BE2C (cell line): ENCODE measurements at regions not wholly inside any gene's neighbourhood (a gene's known extent, or its start where the extent isn't known, plus 50 kb on each side); places are given as distances from the start of the nearest gene placed in this dataset.
A peak's percentile ranks its signal among the peaks of the same experiment; 100 is the strongest.
"Not testable (repeated sequence)": the region's sequence is repeated elsewhere in the genome, so short reads cannot be mapped to it uniquely, and the experiment has no call there.

Source experiments
- DNase-seq: peaks from one replicate; pipeline ENCODE4 v3.0.0-alpha.2; 2020
- H3K27me3 ChIP-seq: fragments of 250-450 bp; sonication (Bioruptor Pico); 2 replicates; pipeline ENCODE4 v1.5.1; 2020; ENCODE audit warnings: mild to moderate bottlenecking
- H3K36me3 ChIP-seq: fragments of 250-450 bp; sonication (Bioruptor Pico); 2 replicates; pipeline ENCODE4 v1.5.1; 2020; ENCODE audit warnings: mild to moderate bottlenecking
- H3K4me1 ChIP-seq: fragments of 250-450 bp; sonication (Bioruptor Pico); 2 replicates; pipeline ENCODE4 v1.5.1; 2020
- H3K4me3 ChIP-seq: 2 replicates; pipeline ENCODE4 v1.5.1; 2011; ENCODE audit warnings: low read depth, low read length
- H3K9me3 ChIP-seq: fragments of 250-450 bp; sonication (Bioruptor Pico); 2 replicates; pipeline ENCODE4 v1.5.1; 2020
- CTCF ChIP-seq: IDR thresholded peaks from 2 replicates; pipeline ENCODE4 v1.5.1; 2012; ENCODE audit warnings: mild to moderate bottlenecking, low read depth, low read length

GRCh38 chr22:23485490-23485889, 94.6 kb downstream of the IGLL1 start:
- Histone ChIP-seq H3K4me1 (0 out of 2 replicates have a peak, but pooled peaks cover 3% of the 10 kb centered on the region), H3K36me3 (no peaks in the 10 kb centered on the region)
- DNase-seq = no peak

GRCh38 chr22:23484651-23485050, 95.4 kb downstream of the IGLL1 start:
- no peak for TF ChIP-seq CTCF

More at GRCh38 chr22:23485490-23485889, 94.6 kb downstream of the IGLL1 start:
- H3K27me3 ChIP-seq = no peaks in the 10 kb centered on the region
- H3K4me3 ChIP-seq = no peak overlapping the region
- H3K9me3 ChIP-seq = no peaks in the 10 kb centered on the region
- no peak for TF ChIP-seq CTCF

DNA sequence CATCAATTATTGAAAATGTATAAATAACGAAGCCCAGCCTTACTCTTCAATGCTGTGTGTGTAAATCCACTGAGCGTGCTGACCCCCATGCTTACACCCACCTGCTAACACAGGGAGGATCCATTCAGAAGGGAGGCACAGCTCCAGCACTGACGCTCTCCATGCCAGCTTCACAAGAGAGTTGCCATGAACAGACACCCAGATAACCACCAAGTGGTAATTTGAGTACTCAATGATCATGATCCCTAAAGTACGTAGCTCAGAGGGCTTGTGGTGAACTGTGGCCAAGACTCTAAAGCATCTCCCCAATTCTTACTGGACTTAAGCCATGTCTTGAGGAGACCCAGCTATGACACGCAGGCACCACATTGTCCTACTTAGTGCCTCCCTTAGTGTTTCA, 98.7 kb downstream of the IGLL1 start:
- Histone ChIP-seq H3K4me1 (peaks cover 14% of the 10 kb centered on the region), H3K4me3 (no peak overlapping the region), H3K27me3 (no peaks in the 10 kb centered on the region), H3K36me3 (no peaks in the 10 kb centered on the region), H3K9me3 (no peaks in the 10 kb centered on the region)
- TF ChIP-seq CTCF = no peak
- DNase-seq = no peak

More at GRCh38 chr22:23484651-23485050, 95.4 kb downstream of the IGLL1 start:
- Histone ChIP-seq H3K27me3 (no peaks in the 10 kb centered on the region), H3K4me1 (0 out of 2 replicates have a peak, but pooled peaks cover 3% of the 10 kb centered on the region), H3K36me3 (no peaks in the 10 kb centered on the region), H3K9me3 (no peaks in the 10 kb centered on the region), H3K4me3 (no peak overlapping the region)
- DNase-seq = no peak

DNA sequence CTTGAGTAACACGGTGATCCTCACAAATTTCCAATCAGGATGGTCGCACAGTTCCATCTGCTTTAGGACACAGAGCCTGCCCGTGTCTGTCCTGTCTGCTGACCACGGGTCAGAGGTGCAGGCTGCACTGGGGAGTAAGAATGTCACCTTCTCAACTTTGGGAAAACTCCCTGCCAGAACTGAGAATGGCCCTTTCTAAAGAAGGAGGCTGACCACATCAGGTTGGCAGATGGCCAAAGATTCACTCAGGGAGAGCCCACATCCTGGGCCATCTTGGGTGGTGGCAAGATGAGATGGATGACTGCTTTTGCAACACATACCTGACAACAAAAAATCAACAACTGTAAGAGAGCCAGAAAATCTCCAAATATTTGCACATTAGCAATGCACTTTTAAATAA, 101.9 kb downstream of the IGLL1 start:
- no peak for TF ChIP-seq CTCF
- Histone ChIP-seq H3K4me1 (peaks cover 23% of the 10 kb centered on the region), H3K27me3 (no peaks in the 10 kb centered on the region), H3K4me3 (no peak overlapping the region), H3K36me3 (no peaks in the 10 kb centered on the region), H3K9me3 (no peaks in the 10 kb centered on the region)
- no peak for DNase-seq

DNA sequence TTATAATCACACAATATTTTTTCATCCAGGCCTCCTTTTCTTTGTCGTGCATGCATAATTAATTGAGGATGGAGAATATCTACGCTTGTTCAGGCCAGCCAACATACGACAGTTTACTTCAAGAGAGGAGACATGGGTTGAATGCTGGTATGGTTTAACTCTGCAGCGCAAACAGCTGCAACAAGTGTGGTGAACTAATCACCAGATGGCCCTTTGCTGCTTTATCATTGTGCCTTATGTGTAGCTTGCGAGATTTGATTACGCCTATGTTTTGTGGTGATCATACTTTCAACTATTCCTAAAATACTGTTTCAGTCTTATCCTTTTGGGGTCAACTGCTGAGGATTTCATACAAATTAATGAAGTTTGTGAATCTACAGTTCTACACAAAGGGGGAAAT, 105.6 kb downstream of the IGLL1 start:
- not testable (repeated sequence) for H3K36me3 ChIP-seq, H3K9me3 ChIP-seq, H3K4me3 ChIP-seq, H3K27me3 ChIP-seq
- peaks cover 23% of the 10 kb centered on the region for H3K4me1 ChIP-seq
- DNase-seq = peak; percentile 52

DNA sequence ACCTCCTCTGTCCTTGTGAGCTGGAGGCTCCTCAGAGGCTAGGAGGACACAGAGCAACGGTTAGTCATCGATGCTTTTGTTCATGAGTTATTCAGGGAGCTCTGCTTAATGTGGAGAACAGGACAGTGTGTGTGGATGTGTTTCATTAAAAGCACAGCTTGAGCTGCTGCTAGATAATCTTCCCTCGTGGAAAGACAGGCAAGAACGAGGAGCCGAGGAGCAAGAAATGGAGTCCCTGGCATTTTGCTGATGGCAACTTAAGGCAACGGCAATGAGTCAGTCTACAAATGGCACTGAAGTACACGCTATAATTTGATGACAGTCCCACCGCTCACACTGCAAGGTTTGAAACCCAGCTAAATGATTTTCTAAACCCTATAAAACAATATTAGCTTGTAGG, 106.2 kb downstream of the IGLL1 start:
- Histone ChIP-seq H3K27me3 (no peaks in the 10 kb centered on the region), H3K9me3 (no peaks in the 10 kb centered on the region)
- no peak for TF ChIP-seq CTCF

GRCh38 chr22:23472376-23472775, 107.7 kb downstream of the IGLL1 start:
- not testable (repeated sequence) for H3K4me3 ChIP-seq, H3K9me3 ChIP-seq, DNase-seq, H3K36me3 ChIP-seq, H3K27me3 ChIP-seq
- H3K4me1 ChIP-seq = peaks cover 18% of the 10 kb centered on the region

More for the DNA sequence above, 106.2 kb downstream of the IGLL1 start:
- no peak overlapping the region for H3K4me3 ChIP-seq
- H3K36me3 ChIP-seq = no peaks in the 10 kb centered on the region
- peaks cover 23% of the 10 kb centered on the region for H3K4me1 ChIP-seq
- no peak for DNase-seq
